ENCODE measurements at regions not wholly inside any gene's neighbourhood (a gene's known extent, or its start where the extent isn't known, plus 50 kb on each side); places are given as distances from the start of the nearest gene placed in this dataset.
"Not testable (repeated sequence)": the region's sequence is repeated elsewhere in the genome, so short reads cannot be mapped to it uniquely, and the experiment has no call there.

GRCh38 chr18:67385455-67385854 is 131.1 kb downstream of the DSEL start:
- H3K4me3 ChIP-seq (ENCODE audit: low read length), result no peak overlapping the region
- no peak for DNase-seq (ENCODE audit: low read depth)
- TF ChIP-seq, protein P1, sequence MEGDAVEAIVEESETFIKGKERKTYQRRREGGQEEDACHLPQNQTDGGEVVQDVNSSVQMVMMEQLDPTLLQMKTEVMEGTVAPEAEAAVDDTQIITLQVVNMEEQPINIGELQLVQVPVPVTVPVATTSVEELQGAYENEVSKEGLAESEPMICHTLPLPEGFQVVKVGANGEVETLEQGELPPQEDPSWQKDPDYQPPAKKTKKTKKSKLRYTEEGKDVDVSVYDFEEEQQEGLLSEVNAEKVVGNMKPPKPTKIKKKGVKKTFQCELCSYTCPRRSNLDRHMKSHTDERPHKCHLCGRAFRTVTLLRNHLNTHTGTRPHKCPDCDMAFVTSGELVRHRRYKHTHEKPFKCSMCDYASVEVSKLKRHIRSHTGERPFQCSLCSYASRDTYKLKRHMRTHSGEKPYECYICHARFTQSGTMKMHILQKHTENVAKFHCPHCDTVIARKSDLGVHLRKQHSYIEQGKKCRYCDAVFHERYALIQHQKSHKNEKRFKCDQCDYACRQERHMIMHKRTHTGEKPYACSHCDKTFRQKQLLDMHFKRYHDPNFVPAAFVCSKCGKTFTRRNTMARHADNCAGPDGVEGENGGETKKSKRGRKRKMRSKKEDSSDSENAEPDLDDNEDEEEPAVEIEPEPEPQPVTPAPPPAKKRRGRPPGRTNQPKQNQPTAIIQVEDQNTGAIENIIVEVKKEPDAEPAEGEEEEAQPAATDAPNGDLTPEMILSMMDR (conservative IDR thresholded peaks at IDR 0.05; ENCODE audit: low read depth, low read length), result no peak

GRCh38 chr18:67384057-67384456 is 132.5 kb downstream of the DSEL start:
- not testable (repeated sequence) for H3K4me3 ChIP-seq (ENCODE audit: low read length); DNase-seq (ENCODE audit: low read depth)

- TF ChIP-seq, protein P1 (conservative IDR thresholded peaks at IDR 0.05; ENCODE audit: low read depth, low read length), result no peak
These were observed 134.8 kb downstream of the DSEL start for GRCh38 chr18:67381608-67382150.

DNA sequence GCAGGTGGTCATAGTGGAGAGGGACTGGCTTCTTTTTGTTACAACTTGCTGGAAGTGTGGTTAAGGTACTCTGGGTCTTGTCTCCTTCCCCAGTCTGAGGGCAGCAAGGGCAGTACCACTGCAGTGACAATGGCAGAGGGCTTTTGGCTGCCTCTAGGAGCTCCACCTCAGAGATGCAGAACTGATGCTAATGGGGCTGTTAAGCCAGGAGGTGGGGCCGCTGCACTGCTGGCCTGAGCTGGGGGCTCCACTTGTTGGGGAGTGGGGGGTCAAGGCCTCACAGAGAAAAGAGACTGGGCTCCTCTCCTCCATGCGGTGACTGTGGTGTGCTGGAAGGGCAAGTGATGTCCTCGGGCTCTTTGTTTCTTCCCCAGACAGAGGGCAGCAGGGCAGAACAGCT is 135.7 kb downstream of the DSEL start:
- H3K4me3 ChIP-seq (ENCODE audit: low read length), result no peak overlapping the region
- TF ChIP-seq, protein P1 (conservative IDR thresholded peaks at IDR 0.05; ENCODE audit: low read depth, low read length), result no peak
- DNase-seq (ENCODE audit: low read depth), result no peak

More at GRCh38 chr18:67381608-67382150, 134.8 kb downstream of the DSEL start:
- no peak for DNase-seq (ENCODE audit: low read depth)
- H3K4me3 ChIP-seq (ENCODE audit: low read length), result no peak overlapping the region

- H3K4me3 ChIP-seq (ENCODE audit: low read length), result no peak overlapping the region
- no peak for DNase-seq (ENCODE audit: low read depth)
- TF ChIP-seq, protein P1 (conservative IDR thresholded peaks at IDR 0.05; ENCODE audit: low read depth, low read length), result no peak
These were observed 136.5 kb downstream of the DSEL start for GRCh38 chr18:67379981-67380380.

- no peak overlapping the region for H3K4me3 ChIP-seq (ENCODE audit: low read length)
- TF ChIP-seq, protein P1 (conservative IDR thresholded peaks at IDR 0.05; ENCODE audit: low read depth, low read length), result no peak
- no peak for DNase-seq (ENCODE audit: low read depth)
These were observed 140.1 kb downstream of the DSEL start for GRCh38 chr18:67376372-67376771.

- TF ChIP-seq, protein P1 (conservative IDR thresholded peaks at IDR 0.05; ENCODE audit: low read depth, low read length), result no peak
- DNase-seq (ENCODE audit: low read depth), result no peak
- H3K4me3 ChIP-seq (ENCODE audit: low read length), result no peak overlapping the region
These were observed 142.9 kb downstream of the DSEL start for GRCh38 chr18:67373636-67374035.

- TF ChIP-seq, protein P1 (conservative IDR thresholded peaks at IDR 0.05; ENCODE audit: low read depth, low read length), result no peak
- no peak for DNase-seq (ENCODE audit: low read depth)
These were observed 149.0 kb downstream of the DSEL start for GRCh38 chr18:67367540-67367939.

More at GRCh38 chr18:67367540-67367939, 149.0 kb downstream of the DSEL start:
- H3K4me3 ChIP-seq (ENCODE audit: low read length), result no peak overlapping the region
